Ishikawa (cell line): ENCODE measurements at regions not wholly inside any gene's neighbourhood (a gene's known extent, or its start where the extent isn't known, plus 50 kb on each side); places are given as distances from the start of the nearest gene placed in this dataset.

Experiments used
- EP300 ChIP-seq: IDR thresholded peaks from 2 replicates; pipeline ENCODE4 v1.6.1; 2012; ENCODE audit warnings: borderline replicate concordance
- TAF1 ChIP-seq: IDR thresholded peaks from 2 replicates; pipeline ENCODE4 v1.6.1; 2012; ENCODE audit warnings: low read depth, mild to moderate bottlenecking
- TEAD4 ChIP-seq: IDR thresholded peaks from 2 replicates; pipeline ENCODE4 v1.6.1; 2012
- TF ChIP-seq, protein P1 (sequence below): IDR thresholded peaks from 2 replicates; pipeline ENCODE4 v1.6.1; 2012; ENCODE audit warnings: low read depth, mild to moderate bottlenecking

- TF ChIP-seq TAF1 (no peak), TEAD4 (no peak), EP300 (no peak)
- TF ChIP-seq, protein P1, sequence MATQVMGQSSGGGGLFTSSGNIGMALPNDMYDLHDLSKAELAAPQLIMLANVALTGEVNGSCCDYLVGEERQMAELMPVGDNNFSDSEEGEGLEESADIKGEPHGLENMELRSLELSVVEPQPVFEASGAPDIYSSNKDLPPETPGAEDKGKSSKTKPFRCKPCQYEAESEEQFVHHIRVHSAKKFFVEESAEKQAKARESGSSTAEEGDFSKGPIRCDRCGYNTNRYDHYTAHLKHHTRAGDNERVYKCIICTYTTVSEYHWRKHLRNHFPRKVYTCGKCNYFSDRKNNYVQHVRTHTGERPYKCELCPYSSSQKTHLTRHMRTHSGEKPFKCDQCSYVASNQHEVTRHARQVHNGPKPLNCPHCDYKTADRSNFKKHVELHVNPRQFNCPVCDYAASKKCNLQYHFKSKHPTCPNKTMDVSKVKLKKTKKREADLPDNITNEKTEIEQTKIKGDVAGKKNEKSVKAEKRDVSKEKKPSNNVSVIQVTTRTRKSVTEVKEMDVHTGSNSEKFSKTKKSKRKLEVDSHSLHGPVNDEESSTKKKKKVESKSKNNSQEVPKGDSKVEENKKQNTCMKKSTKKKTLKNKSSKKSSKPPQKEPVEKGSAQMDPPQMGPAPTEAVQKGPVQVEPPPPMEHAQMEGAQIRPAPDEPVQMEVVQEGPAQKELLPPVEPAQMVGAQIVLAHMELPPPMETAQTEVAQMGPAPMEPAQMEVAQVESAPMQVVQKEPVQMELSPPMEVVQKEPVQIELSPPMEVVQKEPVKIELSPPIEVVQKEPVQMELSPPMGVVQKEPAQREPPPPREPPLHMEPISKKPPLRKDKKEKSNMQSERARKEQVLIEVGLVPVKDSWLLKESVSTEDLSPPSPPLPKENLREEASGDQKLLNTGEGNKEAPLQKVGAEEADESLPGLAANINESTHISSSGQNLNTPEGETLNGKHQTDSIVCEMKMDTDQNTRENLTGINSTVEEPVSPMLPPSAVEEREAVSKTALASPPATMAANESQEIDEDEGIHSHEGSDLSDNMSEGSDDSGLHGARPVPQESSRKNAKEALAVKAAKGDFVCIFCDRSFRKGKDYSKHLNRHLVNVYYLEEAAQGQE = no peak
These were observed 484.0 kb upstream of the MBL2 start for GRCh38 chr10:53256623-53257022.
